PC-9 (cell line): ENCODE measurements at regions not wholly inside any gene's neighbourhood (a gene's known extent, or its start where the extent isn't known, plus 50 kb on each side); places are given as distances from the start of the nearest gene placed in this dataset.

Experiments
- BruUV-seq: library from RNA; stranded (reverse); fragments of 400-500 nt; replicated peaks from 2 replicates; lab custom pipeline; 2021; lab: Mats Ljungman, UMichigan
- CTCF ChIA-PET: fragments of 300-600 bp; sonication (Branson Sonifier 250); formaldehyde crosslinking; loops from one replicate; lab custom pipeline; 2022; ENCODE audit warnings: antibody characterized with exemption; lab: Charles Lee
- POLR2A ChIA-PET: fragments of 300-600 bp; sonication (Branson Sonifier 250); formaldehyde crosslinking; loops from one replicate; lab custom pipeline; 2022; ENCODE audit warnings: antibody characterized with exemption; ENCODE audit not compliant: unreplicated experiment; lab: Charles Lee
- DNase-seq, 2 experiments: peaks; one replicate each; pipeline versions ENCODE4 v3.0.0 to v3.0.0-alpha.2; 2015 to 2022; ENCODE audit warnings: mixed read lengths in 1 of 2
- H2AFZ ChIP-seq: fragments of 200-600 bp; sonication (generic); 2 replicates; pipeline ENCODE4 v1.8.1; 2017; ENCODE audit warnings: antibody characterized with exemption
- H3F3A ChIP-seq: fragments of 200-600 bp; sonication (generic); 2 replicates; pipeline ENCODE4 v1.8.1; 2017; ENCODE audit warnings: antibody characterized with exemption, mild to moderate bottlenecking, low read depth; ENCODE audit not compliant: insufficient read depth
- H3K27ac ChIP-seq: fragments of 200-600 bp; sonication (generic); 2 replicates; pipeline ENCODE4 v1.6.1; 2016; ENCODE audit warnings: mixed run types
- H3K27me3 ChIP-seq: fragments of 200-600 bp; sonication (generic); 2 replicates; pipeline ENCODE4 v1.6.1; 2016; ENCODE audit warnings: low read depth, mixed run types; ENCODE audit not compliant: insufficient read depth
- H3K36me3 ChIP-seq: fragments of 200-600 bp; sonication (generic); 2 replicates; pipeline ENCODE4 v1.6.1; 2016; ENCODE audit warnings: low read depth, mixed run types
- H3K4me1 ChIP-seq: fragments of 200-600 bp; sonication (generic); replicated peaks from 2 replicates; pipeline ENCODE4 v1.6.1; 2016; ENCODE audit warnings: mixed run types; ENCODE audit not compliant: insufficient read depth
- H3K4me2 ChIP-seq: fragments of 200-600 bp; sonication (generic); 2 replicates; pipeline ENCODE4 v1.6.1; 2017; ENCODE audit warnings: mixed run types
- H3K4me3 ChIP-seq: fragments of 200-600 bp; sonication (generic); 2 replicates; pipeline ENCODE4 v1.6.1; 2016; ENCODE audit warnings: mixed run types
- H3K79me2 ChIP-seq: fragments of 200-600 bp; sonication (generic); 2 replicates; pipeline ENCODE4 v1.6.1; 2017; ENCODE audit warnings: low read depth, mixed run types
- H3K9me2 ChIP-seq: fragments of 200-600 bp; sonication (generic); 2 replicates; pipeline ENCODE4 v1.8.1; 2017; ENCODE audit warnings: mild to moderate bottlenecking; ENCODE audit not compliant: insufficient read depth
- H3K9me3 ChIP-seq: fragments of 200-600 bp; sonication (generic); 2 replicates; pipeline ENCODE4 v1.8.1; 2016; ENCODE audit warnings: low read depth; ENCODE audit not compliant: insufficient read depth
- H4K20me1 ChIP-seq: fragments of 200-600 bp; sonication (generic); 2 replicates; pipeline ENCODE4 v1.8.1; 2017; ENCODE audit not compliant: insufficient read depth
- EZH2 ChIP-seq: fragments of 200-600 bp; sonication (generic); IDR thresholded peaks from 2 replicates; pipeline ENCODE4 v1.8.0; 2017; ENCODE audit warnings: antibody characterized with exemption, low read depth
- intact Hi-C: fragments of 100-400 bp; cut with micrococcal nuclease; formaldehyde crosslinking; loops from one replicate; pipeline ENCODE4 v1.10.0; 2022; ENCODE audit not compliant: unreplicated experiment
- TF ChIP-seq, protein P1 (sequence below): fragments of 200-600 bp; sonication (generic); conservative IDR thresholded peaks from 2 replicates; pipeline ENCODE4 v1.6.1; 2017; ENCODE audit warnings: mixed run types, antibody characterized with exemption, mild to moderate bottlenecking, moderate library complexity

- TF ChIP-seq EZH2, result no peak
- TF ChIP-seq, protein P1, sequence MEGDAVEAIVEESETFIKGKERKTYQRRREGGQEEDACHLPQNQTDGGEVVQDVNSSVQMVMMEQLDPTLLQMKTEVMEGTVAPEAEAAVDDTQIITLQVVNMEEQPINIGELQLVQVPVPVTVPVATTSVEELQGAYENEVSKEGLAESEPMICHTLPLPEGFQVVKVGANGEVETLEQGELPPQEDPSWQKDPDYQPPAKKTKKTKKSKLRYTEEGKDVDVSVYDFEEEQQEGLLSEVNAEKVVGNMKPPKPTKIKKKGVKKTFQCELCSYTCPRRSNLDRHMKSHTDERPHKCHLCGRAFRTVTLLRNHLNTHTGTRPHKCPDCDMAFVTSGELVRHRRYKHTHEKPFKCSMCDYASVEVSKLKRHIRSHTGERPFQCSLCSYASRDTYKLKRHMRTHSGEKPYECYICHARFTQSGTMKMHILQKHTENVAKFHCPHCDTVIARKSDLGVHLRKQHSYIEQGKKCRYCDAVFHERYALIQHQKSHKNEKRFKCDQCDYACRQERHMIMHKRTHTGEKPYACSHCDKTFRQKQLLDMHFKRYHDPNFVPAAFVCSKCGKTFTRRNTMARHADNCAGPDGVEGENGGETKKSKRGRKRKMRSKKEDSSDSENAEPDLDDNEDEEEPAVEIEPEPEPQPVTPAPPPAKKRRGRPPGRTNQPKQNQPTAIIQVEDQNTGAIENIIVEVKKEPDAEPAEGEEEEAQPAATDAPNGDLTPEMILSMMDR, result no peak
- Histone ChIP-seq H3K36me3 (no peaks in the 10 kb centered on the region), H3K4me1 (no peaks in the 10 kb centered on the region), H3F3A (no peaks in the 10 kb centered on the region), H2AFZ (no peak overlapping the region), H4K20me1 (no peaks in the 10 kb centered on the region), H3K4me3 (no peak overlapping the region), H3K27ac (no peak overlapping the region), H3K27me3 (no peaks in the 10 kb centered on the region), H3K9me2 (no peaks in the 10 kb centered on the region), H3K9me3 (no peaks in the 10 kb centered on the region), H3K79me2 (no peaks in the 10 kb centered on the region), H3K4me2 (no peak overlapping the region)
- intact Hi-C loops, result no loop called here
- ChIA-PET POLR2A (no interaction called here), CTCF (no interaction called here)
- BruUV-seq, result no TSS peak
- no peak for DNase-seq
Measured at GRCh38 chr14:27072589-27072988, 474.8 kb upstream of the NOVA1 start.

GRCh38 chr14:27075503-27075902 lies 477.7 kb upstream of the NOVA1 start:
- intact Hi-C loops, result no loop called here
- CTCF ChIA-PET, result no interaction called here
- no TSS peak for BruUV-seq
- H3K4me2 ChIP-seq, result no peak overlapping the region
- TF ChIP-seq EZH2, result no peak
- no peaks in the 10 kb centered on the region for H3K79me2 ChIP-seq
- H3K36me3 ChIP-seq, result no peaks in the 10 kb centered on the region
- DNase-seq, result no peak
- H2AFZ ChIP-seq, result no peak overlapping the region
- H3K27me3 ChIP-seq, result no peaks in the 10 kb centered on the region
- H3K4me3 ChIP-seq, result no peak overlapping the region
- H4K20me1 ChIP-seq, result no peaks in the 10 kb centered on the region
- H3K9me3 ChIP-seq, result no peaks in the 10 kb centered on the region
- no peak overlapping the region for H3K27ac ChIP-seq
- no peaks in the 10 kb centered on the region for H3K9me2 ChIP-seq
- H3F3A ChIP-seq, result no peaks in the 10 kb centered on the region
- POLR2A ChIA-PET, result no interaction called here
- H3K4me1 ChIP-seq, result no peaks in the 10 kb centered on the region

GRCh38 chr14:27077214-27077613 lies 479.4 kb upstream of the NOVA1 start:
- no peak for DNase-seq
- Histone ChIP-seq H3F3A (no peaks in the 10 kb centered on the region), H2AFZ (no peak overlapping the region), H3K4me1 (no peaks in the 10 kb centered on the region), H4K20me1 (no peaks in the 10 kb centered on the region), H3K79me2 (no peaks in the 10 kb centered on the region), H3K9me2 (no peaks in the 10 kb centered on the region), H3K9me3 (no peaks in the 10 kb centered on the region), H3K27me3 (no peaks in the 10 kb centered on the region), H3K36me3 (no peaks in the 10 kb centered on the region), H3K4me2 (no peak overlapping the region), H3K27ac (no peak overlapping the region), H3K4me3 (no peak overlapping the region)
- CTCF ChIA-PET, result no interaction called here
- no TSS peak for BruUV-seq
- TF ChIP-seq, protein P1, result no peak
- no peak for TF ChIP-seq EZH2
- POLR2A ChIA-PET, result no interaction called here
- intact Hi-C loops, result no loop called here

DNA sequence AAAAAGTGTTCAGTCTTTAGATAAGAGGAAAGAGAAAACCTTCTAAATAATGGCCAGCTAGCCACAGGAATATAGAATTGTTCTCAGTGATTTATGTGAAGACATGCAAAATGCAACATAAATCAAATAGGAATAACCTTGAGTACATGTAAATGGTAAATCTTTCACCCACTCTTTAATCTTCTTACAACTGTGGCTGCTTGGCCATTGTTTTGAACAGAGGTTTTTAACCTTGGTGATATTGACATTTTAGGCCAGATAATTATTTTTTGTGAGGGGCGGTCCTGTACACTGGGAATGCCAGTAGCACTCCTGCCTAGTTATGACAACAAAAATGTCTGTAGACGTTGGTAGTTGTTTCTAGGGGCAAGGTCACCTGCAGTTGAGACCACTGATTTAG lies 479.9 kb upstream of the NOVA1 start:
- no TSS peak for BruUV-seq

More for the DNA sequence above, 479.9 kb upstream of the NOVA1 start:
- Histone ChIP-seq H3K4me2 (no peak overlapping the region), H3K9me2 (no peaks in the 10 kb centered on the region), H3K36me3 (no peaks in the 10 kb centered on the region), H3K4me3 (no peak overlapping the region), H3K27ac (no peak overlapping the region), H4K20me1 (no peaks in the 10 kb centered on the region), H3K27me3 (no peaks in the 10 kb centered on the region), H3K4me1 (no peaks in the 10 kb centered on the region), H3F3A (no peaks in the 10 kb centered on the region), H3K9me3 (no peaks in the 10 kb centered on the region), H2AFZ (no peak overlapping the region), H3K79me2 (no peaks in the 10 kb centered on the region)
- no peak for DNase-seq
- ChIA-PET CTCF (no interaction called here), POLR2A (no interaction called here)
- intact Hi-C loops, result no loop called here
- TF ChIP-seq, protein P1, result no peak
- TF ChIP-seq EZH2, result no peak
